ENCODE measurements at regions not wholly inside any gene's neighbourhood (a gene's known extent, or its start where the extent isn't known, plus 50 kb on each side); places are given as distances from the start of the nearest gene placed in this dataset.

GRCh38 chr1:60173729-60174505 is 100.3 kb upstream of the C1orf87 start:
- no peaks in the 10 kb centered on the region for H3K4me1 ChIP-seq (ENCODE audit: control insufficient read depth in 4 of 4, insufficient read depth in 4 of 4, low read length in 3 of 4)
- peaks cover 0 to 2% (median 0%) of the 10 kb centered on the region in 4 donors for H3K9me3 ChIP-seq (ENCODE audit: control insufficient read depth in 4 of 4, low read length in 3 of 4)
- no peak for DNase-seq (ENCODE audit: low spot score)
- no peaks in the 10 kb centered on the region for H3K36me3 ChIP-seq (ENCODE audit: control insufficient read depth in 4 of 4, insufficient read depth in 3 of 4, low read depth in 1 of 4, low read length in 3 of 4)
- H3K9ac ChIP-seq (ENCODE audit: low read depth in 1 of 2, low read length in 2 of 2): no peak overlapping the region
- TF ChIP-seq TAF1 (conservative IDR thresholded peaks at IDR 0.05): no peak
- no peak for TF ChIP-seq FOXA2 (IDR thresholded peaks at IDR 0.05)
- TF ChIP-seq HNF4A (conservative IDR thresholded peaks at IDR 0.05): no peak
- no peak for TF ChIP-seq RAD21 (IDR thresholded peaks at IDR 0.05)
- TF ChIP-seq HNF4G (IDR thresholded peaks at IDR 0.05): no peak
- no peak for TF ChIP-seq RXRA (IDR thresholded peaks at IDR 0.05)
- no peak for TF ChIP-seq ZBTB33 (IDR thresholded peaks at IDR 0.05)
- TF ChIP-seq NR2F2 (IDR thresholded peaks at IDR 0.05): no peak
- no peak for TF ChIP-seq MAX (IDR thresholded peaks at IDR 0.05)
- TF ChIP-seq REST (IDR thresholded peaks at IDR 0.05): no peak
- TF ChIP-seq EGR1 (IDR thresholded peaks at IDR 0.05; ENCODE audit: low read depth in 2 of 2): no peak
- no peak for TF ChIP-seq ATF3 (IDR thresholded peaks at IDR 0.05)
- no peak for TF ChIP-seq FOXA1 (IDR thresholded peaks at IDR 0.05)
- no peak for TF ChIP-seq GABPA (IDR thresholded peaks at IDR 0.05 in 1 of 2, conservative IDR thresholded peaks at IDR 0.05 in 1 of 2)
- TF ChIP-seq SP1 (IDR thresholded peaks at IDR 0.05): no peak
- no peak for TF ChIP-seq CTCF (IDR thresholded peaks at IDR 0.05; ENCODE audit: low read depth, low read length, missing input control)
- TF ChIP-seq YY1 (IDR thresholded peaks at IDR 0.05): no peak
- TF ChIP-seq JUND (IDR thresholded peaks at IDR 0.05): no peak
- 85% methylated on average over 3 of the region's 3 CpGs for WGBS
- H3K27me3 ChIP-seq (ENCODE audit: control insufficient read depth in 4 of 4, insufficient read depth in 4 of 4, low read length in 3 of 4): no peaks in the 10 kb centered on the region
- no peak overlapping the region for H3K4me3 ChIP-seq (ENCODE audit: low read depth in 1 of 3, low read length in 3 of 3)
- H3K27ac ChIP-seq (ENCODE audit: low read depth in 1 of 2, low read length in 2 of 2): no peak overlapping the region
